SK-N-MC (cell line): ENCODE measurements at regions not wholly inside any gene's neighbourhood (a gene's known extent, or its start where the extent isn't known, plus 50 kb on each side); places are given as distances from the start of the nearest gene placed in this dataset.

Source experiments
- DNase-seq: peaks from one replicate; pipeline ENCODE4 v3.0.0-alpha.2; 2011; ENCODE audit warnings: low read depth, low spot score
- H3K27ac ChIP-seq: fragments of 200-600 bp; sonication (generic); 2 replicates; pipeline ENCODE4 v1.5.1; 2016; ENCODE audit warnings: mixed run types
- H3K36me3 ChIP-seq: fragments of 200-600 bp; sonication (generic); 2 replicates; pipeline ENCODE4 v1.6.1; 2017; ENCODE audit warnings: antibody characterized with exemption, low read length, mixed read lengths; ENCODE audit not compliant: insufficient read depth
- H3K4me3 ChIP-seq: fragments of 200-600 bp; sonication (generic); 2 replicates; pipeline ENCODE4 v1.5.1; 2016
- H3K9ac ChIP-seq: fragments of 200-600 bp; sonication (generic); 2 replicates; pipeline ENCODE4 v1.8.0; 2017; ENCODE audit warnings: mixed run types, mixed read lengths; ENCODE audit not compliant: insufficient read length
- H3K9me3 ChIP-seq: fragments of 200-600 bp; sonication (generic); 2 replicates; pipeline ENCODE4 v1.6.1; 2017; ENCODE audit warnings: low read depth, mild to moderate bottlenecking, antibody characterized with exemption, low read length, moderate library complexity, mixed read lengths
- EZH2 ChIP-seq: fragments of 200-600 bp; sonication (generic); IDR thresholded peaks from one replicate; pipeline ENCODE4 v1.6.1; 2017; ENCODE audit warnings: antibody characterized with exemption
- FOXP2 ChIP-seq: optimal IDR thresholded peaks from 2 replicates; pipeline ENCODE3; 2011; ENCODE audit warnings: mild to moderate bottlenecking, moderate library complexity; ENCODE audit not compliant: insufficient read depth; ENCODE audit errors: extremely low read length, control extremely low read depth
- POLR2AphosphoS5 ChIP-seq: IDR thresholded peaks from 2 replicates; pipeline ENCODE4 v1.6.1; 2012; ENCODE audit warnings: mild to moderate bottlenecking, low read depth, low read length, borderline replicate concordance

DNA sequence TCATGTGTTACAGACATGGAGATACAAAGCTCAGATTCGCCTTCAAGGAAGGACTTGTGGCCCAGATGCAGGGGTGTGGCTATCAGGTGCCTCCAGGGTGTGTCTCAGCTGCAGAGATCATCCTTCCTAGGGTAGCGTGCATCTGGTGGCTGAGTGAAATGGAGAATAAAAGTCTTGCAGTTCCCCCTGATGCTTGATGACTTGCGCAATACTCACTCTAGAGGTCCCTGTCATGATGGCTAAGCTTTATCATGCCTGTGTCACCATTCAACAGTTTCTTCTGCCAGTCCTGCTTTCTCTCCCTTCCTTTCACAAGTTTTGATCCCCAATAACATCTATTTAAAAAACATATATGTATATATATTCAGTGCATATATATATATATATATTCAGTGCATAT lies 228.1 kb downstream of the PAX1 start:
- no peak for DNase-seq
- no peak overlapping the region for H3K4me3 ChIP-seq
- TF ChIP-seq EZH2: no peak
- TF ChIP-seq FOXP2: no peak
- TF ChIP-seq POLR2AphosphoS5: no peak
- H3K27ac ChIP-seq: no peak overlapping the region
- H3K9me3 ChIP-seq: no peaks in the 10 kb centered on the region
- no peak overlapping the region for H3K9ac ChIP-seq
- H3K36me3 ChIP-seq: no peaks in the 10 kb centered on the region

DNA sequence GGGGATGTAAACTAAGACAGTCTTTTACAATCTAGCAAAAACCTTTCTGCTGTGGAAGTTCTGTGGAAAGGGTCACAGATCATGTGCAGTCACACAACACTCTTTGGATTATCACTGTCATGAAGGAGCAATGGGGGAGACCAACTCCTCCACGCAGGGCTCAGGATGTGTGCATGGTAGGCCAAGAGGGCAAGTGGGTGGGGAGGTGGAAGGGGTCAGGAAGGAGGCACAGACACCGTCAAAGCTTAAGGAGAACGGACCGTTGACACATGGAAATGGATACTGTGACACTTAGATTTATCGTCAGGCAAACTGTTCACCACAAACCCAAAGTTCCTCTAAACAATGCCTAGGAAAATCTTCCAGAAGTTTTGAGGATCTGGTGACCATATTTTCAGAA lies 215.8 kb downstream of the PAX1 start:
- no peaks in the 10 kb centered on the region for H3K9me3 ChIP-seq
- no peak for TF ChIP-seq EZH2
- no peak for TF ChIP-seq FOXP2
- no peak for TF ChIP-seq POLR2AphosphoS5
- no peak overlapping the region for H3K4me3 ChIP-seq
- H3K27ac ChIP-seq: no peak overlapping the region
- H3K9ac ChIP-seq: no peak overlapping the region
- H3K36me3 ChIP-seq: no peaks in the 10 kb centered on the region
- no peak for DNase-seq

DNA sequence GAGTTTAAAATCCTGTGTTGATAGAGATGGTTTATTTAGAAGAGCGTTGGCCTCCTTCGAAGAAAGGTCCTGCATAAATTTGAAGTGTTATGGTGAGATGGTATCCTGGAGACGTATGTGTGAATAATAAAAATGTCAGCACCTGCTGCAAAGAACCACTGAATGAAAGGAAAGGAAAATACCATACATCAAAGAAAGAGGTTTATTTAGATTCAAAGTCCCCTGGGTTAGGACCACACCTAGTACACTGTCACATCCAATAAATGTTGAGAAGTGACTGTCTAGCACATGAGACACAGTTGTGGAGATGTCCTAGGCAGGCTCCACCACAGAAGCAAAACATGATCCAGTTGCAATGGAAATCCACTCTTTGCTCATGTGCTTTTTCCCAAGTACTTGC lies 214.7 kb downstream of the PAX1 start:
- no peak overlapping the region for H3K4me3 ChIP-seq
- H3K9ac ChIP-seq: no peak overlapping the region
- no peak for DNase-seq
- TF ChIP-seq FOXP2: no peak
- no peak for TF ChIP-seq POLR2AphosphoS5
- no peak for TF ChIP-seq EZH2
- H3K27ac ChIP-seq: no peak overlapping the region
- no peaks in the 10 kb centered on the region for H3K9me3 ChIP-seq
- H3K36me3 ChIP-seq: no peaks in the 10 kb centered on the region

DNA sequence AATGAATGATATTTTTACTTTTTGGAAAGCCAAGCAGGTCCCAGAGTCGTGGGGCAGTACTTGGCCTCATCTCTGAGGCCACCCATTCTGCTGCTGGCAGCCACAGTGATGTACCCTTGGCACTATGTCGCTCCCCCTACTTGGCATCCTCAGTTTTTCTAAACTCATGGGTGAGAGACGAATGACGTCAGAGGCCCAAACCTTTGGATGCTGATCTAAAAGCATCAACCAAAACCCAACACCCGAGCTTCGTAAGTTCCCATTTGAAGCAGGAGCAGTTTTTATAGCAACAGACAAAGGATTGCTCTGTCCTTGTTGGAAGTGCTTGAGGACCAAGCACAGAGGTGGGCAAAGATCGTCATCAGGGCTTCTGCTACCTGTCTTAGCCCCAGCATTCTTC lies 212.9 kb downstream of the PAX1 start:
- TF ChIP-seq FOXP2: no peak
- TF ChIP-seq POLR2AphosphoS5: no peak
- no peak for TF ChIP-seq EZH2
- Histone ChIP-seq H3K4me3 (no peak overlapping the region), H3K9me3 (no peaks in the 10 kb centered on the region), H3K27ac (no peak overlapping the region), H3K9ac (no peak overlapping the region), H3K36me3 (no peaks in the 10 kb centered on the region)
- DNase-seq: no peak

DNA sequence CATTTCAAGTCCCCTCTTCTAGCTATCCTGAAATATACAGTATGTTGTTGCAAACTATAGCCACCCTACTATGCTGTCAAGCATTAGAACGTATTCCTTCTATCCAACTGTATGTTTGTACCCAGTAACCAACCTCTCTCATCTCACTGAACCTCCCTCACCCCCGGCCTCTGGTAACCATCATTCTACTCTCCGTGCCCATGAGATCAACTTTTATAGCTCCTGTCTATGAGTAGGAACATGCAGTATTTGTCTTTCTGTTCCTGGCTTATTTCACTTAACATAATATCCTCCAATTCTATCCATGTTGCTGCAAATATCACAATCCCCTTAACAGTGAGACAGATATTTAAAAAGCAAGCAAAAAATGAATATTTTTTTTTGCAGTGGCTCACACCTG lies 196.9 kb downstream of the PAX1 start:
- Histone ChIP-seq H3K4me3 (no peak overlapping the region), H3K9me3 (no peaks in the 10 kb centered on the region), H3K27ac (no peak overlapping the region), H3K9ac (no peak overlapping the region), H3K36me3 (no peaks in the 10 kb centered on the region)
- TF ChIP-seq FOXP2 (no peak), EZH2 (no peak), POLR2AphosphoS5 (no peak)
- no peak for DNase-seq

DNA sequence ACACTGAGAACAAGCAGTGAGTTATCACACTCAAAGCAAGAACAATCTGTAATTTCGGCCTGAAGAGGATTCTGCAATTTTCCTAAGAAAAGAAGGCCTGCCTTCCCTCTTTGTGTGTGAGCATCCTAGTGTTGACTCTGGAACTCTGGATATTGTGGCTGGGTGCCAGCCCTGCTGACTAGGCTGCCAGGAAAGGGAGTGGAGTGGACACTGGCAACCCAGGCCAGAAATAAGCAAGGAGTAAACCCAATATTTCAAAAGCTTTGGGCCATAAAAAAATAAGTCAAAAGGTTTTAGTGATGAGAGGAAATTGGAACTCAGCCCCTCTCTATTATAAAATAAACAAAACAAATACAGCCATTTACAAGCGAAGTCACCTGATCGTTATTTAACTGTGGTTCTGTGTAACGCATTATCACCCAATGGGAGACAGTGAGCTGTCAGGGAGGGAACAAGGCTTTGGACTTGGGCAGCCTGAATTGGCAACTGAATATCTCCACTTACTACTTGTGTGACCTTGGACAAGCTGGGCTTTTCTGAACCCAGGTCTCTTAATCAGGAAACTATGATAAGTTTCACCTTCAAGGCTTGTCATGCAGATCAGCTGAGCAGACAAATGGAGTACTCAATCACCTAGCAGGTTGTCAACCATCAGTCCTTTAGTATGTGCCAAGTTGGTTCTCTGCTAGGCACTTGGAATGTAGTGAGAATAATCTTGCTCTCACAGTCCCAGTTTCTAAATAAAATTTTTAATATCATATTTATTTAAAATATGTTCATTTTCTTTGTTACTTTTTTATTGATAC lies 196.2 kb downstream of the PAX1 start:
- no peak overlapping the region for H3K9ac ChIP-seq
- TF ChIP-seq EZH2 (no peak), POLR2AphosphoS5 (no peak), FOXP2 (no peak)
- no peak for DNase-seq
- H3K4me3 ChIP-seq: no peak overlapping the region
- no peaks in the 10 kb centered on the region for H3K36me3 ChIP-seq
- H3K27ac ChIP-seq: no peak overlapping the region
- no peaks in the 10 kb centered on the region for H3K9me3 ChIP-seq

DNA sequence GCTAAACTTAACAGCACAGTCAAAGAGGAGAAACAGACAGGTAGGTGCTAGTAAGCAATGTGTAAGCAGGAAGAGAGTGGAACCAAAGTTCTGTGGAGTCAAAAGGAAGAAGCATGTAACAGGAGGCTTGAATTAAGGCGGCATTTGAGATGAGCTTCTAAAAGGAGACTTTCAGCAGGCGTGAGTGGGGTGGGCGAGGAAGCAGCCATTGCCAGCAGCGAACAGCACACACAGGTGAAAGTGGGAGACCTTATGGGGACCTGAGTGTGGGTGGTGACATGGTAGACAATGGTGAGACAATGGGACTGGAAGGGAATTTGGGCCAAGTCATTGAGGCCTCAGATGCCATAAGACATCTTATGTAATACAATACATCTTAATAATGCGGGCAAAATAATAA lies 195.0 kb downstream of the PAX1 start:
- Histone ChIP-seq H3K4me3 (no peak overlapping the region), H3K27ac (no peak overlapping the region), H3K9ac (no peak overlapping the region), H3K36me3 (no peaks in the 10 kb centered on the region), H3K9me3 (no peaks in the 10 kb centered on the region)
- no peak for DNase-seq
- TF ChIP-seq POLR2AphosphoS5 (no peak), FOXP2 (no peak), EZH2 (no peak)

DNA sequence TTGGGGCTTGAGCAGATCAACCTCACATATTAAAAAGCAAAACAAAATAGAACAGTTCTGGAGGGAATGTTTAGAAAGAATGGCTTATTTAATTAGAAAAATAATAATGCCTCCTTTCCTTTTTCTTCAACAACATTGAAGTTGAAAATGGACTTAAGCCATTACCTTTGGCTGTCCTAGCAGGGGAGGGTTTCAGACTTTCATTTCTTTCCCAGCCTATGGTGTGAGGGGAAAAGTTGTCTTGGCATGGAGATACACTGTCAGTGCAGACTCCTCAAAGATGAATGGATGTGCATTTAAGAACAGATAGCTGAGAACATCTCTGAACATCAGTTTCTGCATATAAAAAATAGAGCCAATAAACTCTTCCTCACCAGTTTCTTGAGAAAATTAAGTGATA lies 169.5 kb downstream of the PAX1 start:
- H3K4me3 ChIP-seq: no peak overlapping the region
- DNase-seq: no peak
- H3K36me3 ChIP-seq: no peaks in the 10 kb centered on the region
- no peak overlapping the region for H3K27ac ChIP-seq
- no peak overlapping the region for H3K9ac ChIP-seq
- TF ChIP-seq FOXP2 (no peak), POLR2AphosphoS5 (no peak), EZH2 (no peak)
- no peaks in the 10 kb centered on the region for H3K9me3 ChIP-seq

DNA sequence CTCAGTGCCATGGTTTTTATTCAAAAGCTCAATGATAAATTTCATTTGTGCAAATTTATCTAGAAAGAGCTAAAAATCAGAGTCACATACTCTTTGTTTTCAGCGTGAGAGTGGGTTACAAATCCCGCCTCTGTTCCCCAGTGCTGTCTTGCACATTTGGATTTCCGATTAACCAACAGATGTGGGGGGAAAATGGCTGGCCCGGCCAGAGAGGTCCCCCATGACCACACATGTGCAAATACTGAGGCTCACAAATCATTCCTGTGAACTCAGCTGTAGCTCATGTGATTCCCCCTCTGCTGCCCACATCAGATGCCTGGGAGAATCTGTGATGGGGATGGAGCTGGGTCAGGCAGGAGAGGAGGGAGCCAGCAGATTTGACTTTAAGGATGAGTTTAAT lies 168.7 kb downstream of the PAX1 start:
- TF ChIP-seq FOXP2 (no peak), EZH2 (no peak), POLR2AphosphoS5 (no peak)
- Histone ChIP-seq H3K4me3 (no peak overlapping the region), H3K36me3 (no peaks in the 10 kb centered on the region), H3K27ac (no peak overlapping the region), H3K9me3 (no peaks in the 10 kb centered on the region), H3K9ac (no peak overlapping the region)
- DNase-seq: no peak
